ENCODE measurements at regions not wholly inside any gene's neighbourhood (a gene's known extent, or its start where the extent isn't known, plus 50 kb on each side); places are given as distances from the start of the nearest gene placed in this dataset.
"Not testable (repeated sequence)": the region's sequence is repeated elsewhere in the genome, so short reads cannot be mapped to it uniquely, and the experiment has no call there.

DNA sequence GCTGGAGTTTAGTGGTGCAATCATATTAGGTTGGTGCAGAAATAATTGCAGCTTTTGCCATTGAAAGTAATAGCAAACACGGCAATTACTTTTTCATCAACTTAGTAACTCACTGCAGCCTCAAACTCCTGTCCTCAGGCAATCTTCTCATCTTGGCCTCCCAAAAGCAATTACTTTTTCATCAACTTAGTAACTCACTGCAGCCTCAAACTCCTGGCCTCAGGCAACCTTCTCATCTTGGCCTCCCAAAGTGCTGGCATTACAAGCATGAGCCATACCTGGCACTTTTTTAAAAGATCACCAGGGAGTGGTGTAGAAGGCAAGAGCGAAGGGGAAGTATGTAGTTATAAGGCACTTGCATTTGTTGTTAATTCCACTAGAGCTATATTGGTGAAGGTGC is 491.1 kb upstream of the ADGRL3 start:
- Histone ChIP-seq H3K9me3 (ENCODE audit: control insufficient read depth, low read length) (no peaks in the 10 kb centered on the region), H3K4me3 (ENCODE audit: insufficient read depth, low read depth, low read length) (no peak overlapping the region), H3K27ac (ENCODE audit: insufficient read depth, low read depth, low read length, poor library complexity, severe bottlenecking) (no peak overlapping the region), H3K27me3 (ENCODE audit: control insufficient read depth, insufficient read depth, low read length, poor library complexity, severe bottlenecking) (no peaks in the 10 kb centered on the region), H3K4me1 (ENCODE audit: control insufficient read depth, insufficient read depth, low read length) (no peaks in the 10 kb centered on the region), H3K36me3 (ENCODE audit: control insufficient read depth, insufficient read depth, low read length) (no peaks in the 10 kb centered on the region)
- 92 to 93% methylated on average over 1 to 2 of the region's 2 CpGs for WGBS, 2 experiments

- no peaks in the 10 kb centered on the region for H3K4me1 ChIP-seq (ENCODE audit: control insufficient read depth, insufficient read depth, low read length)
- H3K36me3 ChIP-seq (ENCODE audit: control insufficient read depth, insufficient read depth, low read length): no peaks in the 10 kb centered on the region
- no peak overlapping the region for H3K4me3 ChIP-seq (ENCODE audit: insufficient read depth, low read depth, low read length)
- WGBS, 2 experiments: 80 to 100% methylated on average over 1 of the region's 1 CpG
- no peaks in the 10 kb centered on the region for H3K27me3 ChIP-seq (ENCODE audit: control insufficient read depth, insufficient read depth, low read length, poor library complexity, severe bottlenecking)
- H3K9me3 ChIP-seq (ENCODE audit: control insufficient read depth, low read length): no peaks in the 10 kb centered on the region
- H3K27ac ChIP-seq (ENCODE audit: insufficient read depth, low read depth, low read length, poor library complexity, severe bottlenecking): no peak overlapping the region
Observed at GRCh38 chr4:60718874-60719273, 481.3 kb upstream of the ADGRL3 start.

- H3K4me3 ChIP-seq (ENCODE audit: insufficient read depth, low read depth, low read length): no peak overlapping the region
- H3K9me3 ChIP-seq (ENCODE audit: control insufficient read depth, low read length): no peaks in the 10 kb centered on the region
- no peaks in the 10 kb centered on the region for H3K4me1 ChIP-seq (ENCODE audit: control insufficient read depth, insufficient read depth, low read length)
- 84 to 95% methylated on average over 1 of the region's 1 CpG for WGBS, 2 experiments
- H3K27ac ChIP-seq (ENCODE audit: insufficient read depth, low read depth, low read length, poor library complexity, severe bottlenecking): no peak overlapping the region
- no peaks in the 10 kb centered on the region for H3K27me3 ChIP-seq (ENCODE audit: control insufficient read depth, insufficient read depth, low read length, poor library complexity, severe bottlenecking)
- H3K36me3 ChIP-seq (ENCODE audit: control insufficient read depth, insufficient read depth, low read length): no peaks in the 10 kb centered on the region
Observed at GRCh38 chr4:60721685-60722084, 478.4 kb upstream of the ADGRL3 start.

DNA sequence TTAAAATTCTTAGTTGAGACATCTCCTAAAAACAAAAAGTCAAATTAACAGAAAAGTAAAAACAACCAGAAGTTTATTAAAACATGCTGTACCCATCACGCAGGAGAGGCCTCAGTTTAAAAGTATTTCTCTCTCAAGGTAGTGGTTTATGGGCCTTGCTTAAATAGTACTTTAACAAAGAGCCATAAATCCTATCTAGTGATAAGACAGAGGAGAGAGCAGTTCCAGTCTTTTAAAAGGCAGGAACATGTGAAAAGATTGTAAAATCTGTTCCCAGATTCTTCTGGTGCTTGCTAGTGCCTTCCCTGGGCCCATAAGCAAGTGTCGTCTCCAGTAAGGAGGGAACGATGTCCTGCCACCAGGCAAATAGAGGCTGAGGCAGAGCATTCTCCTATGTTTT is 476.3 kb upstream of the ADGRL3 start:
- H3K27me3 ChIP-seq (ENCODE audit: control insufficient read depth, insufficient read depth, low read length, poor library complexity, severe bottlenecking): no peaks in the 10 kb centered on the region
- 95 to 98% methylated on average over 2 to 3 of the region's 3 CpGs for WGBS, 2 experiments
- H3K27ac ChIP-seq (ENCODE audit: insufficient read depth, low read depth, low read length, poor library complexity, severe bottlenecking): no peak overlapping the region
- no peaks in the 10 kb centered on the region for H3K4me1 ChIP-seq (ENCODE audit: control insufficient read depth, insufficient read depth, low read length)
- no peaks in the 10 kb centered on the region for H3K36me3 ChIP-seq (ENCODE audit: control insufficient read depth, insufficient read depth, low read length)
- H3K9me3 ChIP-seq (ENCODE audit: control insufficient read depth, low read length): no peaks in the 10 kb centered on the region
- H3K4me3 ChIP-seq (ENCODE audit: insufficient read depth, low read depth, low read length): no peak overlapping the region

- no peaks in the 10 kb centered on the region for H3K27me3 ChIP-seq (ENCODE audit: control insufficient read depth, insufficient read depth, low read length, poor library complexity, severe bottlenecking)
- H3K27ac ChIP-seq (ENCODE audit: insufficient read depth, low read depth, low read length, poor library complexity, severe bottlenecking): no peak overlapping the region
- H3K4me3 ChIP-seq (ENCODE audit: insufficient read depth, low read depth, low read length): no peak overlapping the region
- 84 to 89% methylated on average over 3 of the region's 3 CpGs for WGBS, 2 experiments
- no peaks in the 10 kb centered on the region for H3K9me3 ChIP-seq (ENCODE audit: control insufficient read depth, low read length)
- H3K36me3 ChIP-seq (ENCODE audit: control insufficient read depth, insufficient read depth, low read length): no peaks in the 10 kb centered on the region
- no peaks in the 10 kb centered on the region for H3K4me1 ChIP-seq (ENCODE audit: control insufficient read depth, insufficient read depth, low read length)
Observed at GRCh38 chr4:60724623-60725022, 475.5 kb upstream of the ADGRL3 start.

DNA sequence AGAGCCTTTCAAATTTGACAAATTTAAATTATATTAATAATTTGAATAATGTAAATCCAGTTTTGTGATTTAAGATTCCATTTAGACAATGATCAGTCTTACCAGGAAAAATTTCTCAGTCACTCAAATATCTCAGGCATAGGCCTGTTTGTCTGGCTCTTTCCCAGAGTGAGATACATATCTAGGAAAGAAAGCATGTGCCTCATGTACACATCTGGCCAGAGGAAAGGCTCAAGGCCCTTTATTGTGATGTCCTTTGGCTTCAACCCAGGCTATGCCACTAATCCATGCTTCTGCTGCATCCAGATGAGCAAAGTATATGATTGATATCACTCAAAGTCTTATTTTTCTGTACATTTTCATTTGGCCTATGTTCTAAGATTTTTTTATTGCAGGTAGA is 473.3 kb upstream of the ADGRL3 start:
- H3K4me1 ChIP-seq (ENCODE audit: control insufficient read depth, insufficient read depth, low read length): no peaks in the 10 kb centered on the region
- no peaks in the 10 kb centered on the region for H3K9me3 ChIP-seq (ENCODE audit: control insufficient read depth, low read length)
- no peaks in the 10 kb centered on the region for H3K36me3 ChIP-seq (ENCODE audit: control insufficient read depth, insufficient read depth, low read length)
- H3K27ac ChIP-seq (ENCODE audit: insufficient read depth, low read depth, low read length, poor library complexity, severe bottlenecking): no peak overlapping the region
- H3K27me3 ChIP-seq (ENCODE audit: control insufficient read depth, insufficient read depth, low read length, poor library complexity, severe bottlenecking): no peaks in the 10 kb centered on the region
- no peak overlapping the region for H3K4me3 ChIP-seq (ENCODE audit: insufficient read depth, low read depth, low read length)

- Histone ChIP-seq H3K9me3 (ENCODE audit: control insufficient read depth, low read length) (no peaks in the 10 kb centered on the region), H3K4me1 (ENCODE audit: control insufficient read depth, insufficient read depth, low read length) (no peaks in the 10 kb centered on the region), H3K27me3 (ENCODE audit: control insufficient read depth, insufficient read depth, low read length, poor library complexity, severe bottlenecking) (no peaks in the 10 kb centered on the region)
Observed at GRCh38 chr4:60729194-60729593, 470.9 kb upstream of the ADGRL3 start.

GRCh38 chr4:60729764-60730163 is 470.4 kb upstream of the ADGRL3 start:
- H3K27ac ChIP-seq (ENCODE audit: insufficient read depth, low read depth, low read length, poor library complexity, severe bottlenecking); H3K36me3 ChIP-seq (ENCODE audit: control insufficient read depth, insufficient read depth, low read length); H3K4me3 ChIP-seq (ENCODE audit: insufficient read depth, low read depth, low read length); H3K9me3 ChIP-seq (ENCODE audit: control insufficient read depth, low read length); H3K4me1 ChIP-seq (ENCODE audit: control insufficient read depth, insufficient read depth, low read length); H3K27me3 ChIP-seq (ENCODE audit: control insufficient read depth, insufficient read depth, low read length, poor library complexity, severe bottlenecking): not testable (repeated sequence)
- WGBS, 2 experiments: 0% methylated on average over 1 of the region's 3 CpGs

More at GRCh38 chr4:60729194-60729593, 470.9 kb upstream of the ADGRL3 start:
- H3K4me3 ChIP-seq (ENCODE audit: insufficient read depth, low read depth, low read length): no peak overlapping the region
- H3K27ac ChIP-seq (ENCODE audit: insufficient read depth, low read depth, low read length, poor library complexity, severe bottlenecking): no peak overlapping the region
- H3K36me3 ChIP-seq (ENCODE audit: control insufficient read depth, insufficient read depth, low read length): no peaks in the 10 kb centered on the region

DNA sequence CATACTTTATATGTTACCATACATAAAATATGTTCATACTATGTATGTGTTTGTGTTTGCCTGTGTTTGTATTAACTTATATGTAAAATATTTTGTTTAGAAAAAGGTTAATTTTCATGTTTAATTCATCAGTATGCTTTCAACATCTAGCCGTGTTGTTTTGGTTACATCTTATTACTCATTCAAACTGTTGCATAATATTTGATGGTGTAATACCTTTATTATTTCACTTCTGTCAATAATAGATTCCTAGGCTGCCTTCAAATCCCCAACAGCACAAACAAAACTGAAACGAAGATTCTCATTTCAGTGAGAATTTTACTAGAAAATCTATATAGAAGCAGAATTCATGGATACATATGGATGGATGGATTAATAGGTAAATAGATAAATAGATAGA is 462.3 kb upstream of the ADGRL3 start:
- no peak overlapping the region for H3K4me3 ChIP-seq (ENCODE audit: insufficient read depth, low read depth, low read length)
- no peaks in the 10 kb centered on the region for H3K9me3 ChIP-seq (ENCODE audit: control insufficient read depth, low read length)
- WGBS, 2 experiments: no CpG with 5 or more reads among the region's 2 CpGs
- H3K36me3 ChIP-seq (ENCODE audit: control insufficient read depth, insufficient read depth, low read length): no peaks in the 10 kb centered on the region
- no peaks in the 10 kb centered on the region for H3K27me3 ChIP-seq (ENCODE audit: control insufficient read depth, insufficient read depth, low read length, poor library complexity, severe bottlenecking)
- H3K4me1 ChIP-seq (ENCODE audit: control insufficient read depth, insufficient read depth, low read length): no peaks in the 10 kb centered on the region
- H3K27ac ChIP-seq (ENCODE audit: insufficient read depth, low read depth, low read length, poor library complexity, severe bottlenecking): no peak overlapping the region

DNA sequence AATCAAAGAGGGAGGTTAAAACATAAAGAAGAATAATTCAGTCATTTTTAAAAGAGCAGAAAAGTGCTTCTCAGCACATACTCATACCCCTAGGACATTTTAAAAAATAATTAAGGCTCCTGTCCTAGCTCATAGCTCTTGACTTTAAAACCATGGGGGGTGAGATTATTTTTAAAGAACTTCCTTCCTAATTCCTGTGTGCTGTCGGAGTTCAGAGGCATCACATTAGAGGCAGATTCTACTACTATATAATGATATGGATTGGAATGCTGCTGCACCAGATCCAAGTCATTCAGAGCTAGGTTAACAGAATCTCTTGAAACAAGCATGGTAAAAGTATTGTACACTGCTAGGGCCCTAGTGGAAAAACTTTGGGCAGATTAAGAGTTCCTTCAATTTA is 456.5 kb upstream of the ADGRL3 start:
- Histone ChIP-seq H3K27ac (ENCODE audit: insufficient read depth, low read depth, low read length, poor library complexity, severe bottlenecking) (no peak overlapping the region), H3K4me3 (ENCODE audit: insufficient read depth, low read depth, low read length) (no peak overlapping the region), H3K36me3 (ENCODE audit: control insufficient read depth, insufficient read depth, low read length) (no peaks in the 10 kb centered on the region), H3K27me3 (ENCODE audit: control insufficient read depth, insufficient read depth, low read length, poor library complexity, severe bottlenecking) (no peaks in the 10 kb centered on the region), H3K4me1 (ENCODE audit: control insufficient read depth, insufficient read depth, low read length) (no peaks in the 10 kb centered on the region), H3K9me3 (ENCODE audit: control insufficient read depth, low read length) (no peaks in the 10 kb centered on the region)
- WGBS, 2 experiments: 86% methylated on average over 1 of the region's 1 CpG; no CpG with 5 or more reads in 1 of the 2 experiments

- no peaks in the 10 kb centered on the region for H3K9me3 ChIP-seq (ENCODE audit: control insufficient read depth, low read length)
- 61 to 63% methylated on average over 2 of the region's 2 CpGs for WGBS, 2 experiments
- H3K4me1 ChIP-seq (ENCODE audit: control insufficient read depth, insufficient read depth, low read length): no peaks in the 10 kb centered on the region
- H3K27ac ChIP-seq (ENCODE audit: insufficient read depth, low read depth, low read length, poor library complexity, severe bottlenecking): no peak overlapping the region
- no peaks in the 10 kb centered on the region for H3K36me3 ChIP-seq (ENCODE audit: control insufficient read depth, insufficient read depth, low read length)
- H3K4me3 ChIP-seq (ENCODE audit: insufficient read depth, low read depth, low read length): no peak overlapping the region
- no peaks in the 10 kb centered on the region for H3K27me3 ChIP-seq (ENCODE audit: control insufficient read depth, insufficient read depth, low read length, poor library complexity, severe bottlenecking)
Observed at GRCh38 chr4:60744767-60745166, 455.4 kb upstream of the ADGRL3 start.

Measured in ectodermal cell (in vitro differentiated cells).